COR-L47 (cell line): ENCODE measurements at regions not wholly inside any gene's neighbourhood (a gene's known extent, or its start where the extent isn't known, plus 50 kb on each side); places are given as distances from the start of the nearest gene placed in this dataset.

Source experiments
- DNase-seq: peaks from one replicate; lab custom pipeline; 2025; lab: John Stamatoyannopoulos, UW

DNA sequence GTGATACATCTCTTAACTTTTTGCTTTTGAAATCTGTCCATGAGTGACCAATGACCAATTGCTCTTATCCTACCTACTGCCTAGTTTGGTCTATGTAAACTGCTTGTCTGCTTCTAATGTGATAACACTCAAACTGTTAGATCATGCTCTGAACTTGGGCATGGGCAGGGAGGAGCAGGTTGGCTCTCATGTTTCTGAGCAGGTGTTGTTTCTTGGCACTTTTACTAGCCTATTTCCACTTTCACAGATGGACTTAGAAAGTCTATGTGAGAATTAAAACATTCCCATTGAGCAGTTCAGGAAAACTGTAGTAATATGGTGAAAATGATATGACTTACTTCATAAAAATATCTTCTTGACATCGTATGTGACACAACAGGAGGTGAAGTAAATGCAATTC is 538.4 kb downstream of the HACE1 start:
- DNase-seq, result no peak

DNA sequence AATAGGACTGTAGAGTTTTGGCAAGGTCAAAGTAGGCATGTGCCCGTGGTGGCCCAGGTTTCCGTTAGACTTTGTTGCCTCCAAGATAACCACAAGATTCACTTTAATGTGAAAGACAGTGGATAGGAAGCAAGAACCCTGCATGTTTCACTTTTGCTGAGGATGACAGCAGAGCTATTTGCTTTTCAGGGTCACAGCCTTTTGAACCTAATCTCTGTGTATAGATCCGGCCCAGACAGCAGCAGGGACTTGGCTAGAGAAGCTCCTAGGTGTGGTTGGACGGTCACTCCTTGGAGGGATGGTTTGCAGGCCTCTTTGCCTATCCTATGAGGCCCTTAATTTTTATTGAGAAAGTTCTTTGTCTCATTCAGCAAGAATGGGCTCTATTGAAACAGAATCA is 538.8 kb downstream of the HACE1 start:
- no peak for DNase-seq

DNA sequence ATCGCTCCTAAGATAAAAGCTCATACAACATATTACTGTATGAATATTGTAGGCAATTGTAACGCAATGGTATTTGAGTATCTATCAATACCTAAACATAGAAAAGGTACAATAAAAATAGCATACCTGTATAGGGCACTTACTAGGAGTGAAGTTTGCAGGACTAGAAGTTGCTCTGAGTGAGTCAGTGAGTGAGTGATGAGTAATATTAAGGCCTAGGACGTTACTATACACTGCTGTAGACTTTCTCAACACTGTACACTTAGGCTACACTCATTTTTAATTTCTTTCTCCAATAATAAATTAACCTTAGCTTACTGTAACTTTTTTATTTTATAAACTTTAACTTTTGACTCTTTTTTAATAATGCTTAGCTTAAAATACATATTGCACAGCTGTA is 546.9 kb downstream of the HACE1 start:
- no peak for DNase-seq

- no peak for DNase-seq
Measured at GRCh38 chr6:104306211-104306610, 553.5 kb downstream of the HACE1 start.

DNA sequence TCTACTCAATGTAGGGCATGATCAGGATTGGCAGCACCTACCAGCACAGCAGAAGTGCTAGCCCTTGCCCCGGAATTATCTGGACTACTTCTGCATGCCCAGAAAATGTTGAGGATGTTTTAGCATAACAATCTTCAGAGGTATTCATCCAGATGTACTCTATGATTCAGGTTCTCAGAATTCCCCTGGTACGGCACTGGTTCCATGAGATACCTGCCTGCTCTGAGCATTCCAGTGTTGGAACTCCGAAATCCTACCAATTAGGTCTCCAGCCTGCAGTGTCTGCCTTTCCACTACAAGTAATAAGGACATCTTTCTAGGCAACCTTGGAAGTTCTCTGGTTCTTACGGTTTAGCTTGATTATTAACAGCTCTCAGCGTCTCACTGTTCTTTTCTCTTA is 554.5 kb downstream of the HACE1 start:
- DNase-seq, result no peak

- DNase-seq, result no peak
Measured at GRCh38 chr6:104301951-104302350, 557.8 kb downstream of the HACE1 start.

GRCh38 chr6:104286641-104287040 is 573.1 kb downstream of the HACE1 start:
- no peak for DNase-seq

- no peak for DNase-seq
Measured at GRCh38 chr6:104284872-104285271, 574.8 kb downstream of the HACE1 start.

DNA sequence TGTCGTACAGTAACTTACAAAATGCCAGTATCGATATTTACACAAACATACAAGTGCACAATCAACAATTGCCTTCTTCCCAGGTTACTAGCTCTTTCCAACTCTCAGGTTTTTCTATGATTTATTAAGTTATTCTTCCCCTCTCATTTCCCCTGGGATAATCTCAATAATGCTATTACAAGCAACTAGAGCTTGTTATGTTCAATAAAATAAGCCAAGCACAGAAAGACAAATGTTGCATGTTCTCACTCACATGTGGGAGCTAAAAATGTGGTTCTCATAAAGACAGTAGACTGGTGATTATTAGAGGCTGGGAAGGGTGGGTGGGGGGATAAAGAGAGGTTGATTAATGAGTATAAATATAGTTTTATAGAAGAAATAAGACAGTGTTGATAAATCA is 577.1 kb downstream of the HACE1 start:
- no peak for DNase-seq

GRCh38 chr6:104281370-104281769 is 578.3 kb downstream of the HACE1 start:
- no peak for DNase-seq

DNA sequence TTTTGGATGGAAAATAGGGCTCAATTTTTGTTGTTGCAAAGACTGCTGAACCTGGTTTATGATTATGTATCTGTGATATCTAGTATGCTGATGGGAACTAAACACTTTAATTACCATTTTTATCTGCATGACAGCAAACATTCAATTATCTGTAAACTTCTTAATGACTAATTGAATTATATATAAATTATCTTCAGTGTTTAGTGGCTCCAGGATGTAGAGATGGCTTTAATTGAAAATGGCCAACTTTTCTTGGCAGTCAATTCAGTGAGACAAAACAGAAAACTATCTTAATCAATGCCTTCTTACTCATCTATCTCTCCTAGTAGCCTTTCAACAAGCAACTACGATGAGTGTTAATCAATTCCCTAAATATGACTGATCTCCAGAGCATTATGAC is 591.3 kb downstream of the HACE1 start:
- DNase-seq, result no peak

- no peak for DNase-seq
Measured at GRCh38 chr6:104266922-104267321, 592.8 kb downstream of the HACE1 start.

DNA sequence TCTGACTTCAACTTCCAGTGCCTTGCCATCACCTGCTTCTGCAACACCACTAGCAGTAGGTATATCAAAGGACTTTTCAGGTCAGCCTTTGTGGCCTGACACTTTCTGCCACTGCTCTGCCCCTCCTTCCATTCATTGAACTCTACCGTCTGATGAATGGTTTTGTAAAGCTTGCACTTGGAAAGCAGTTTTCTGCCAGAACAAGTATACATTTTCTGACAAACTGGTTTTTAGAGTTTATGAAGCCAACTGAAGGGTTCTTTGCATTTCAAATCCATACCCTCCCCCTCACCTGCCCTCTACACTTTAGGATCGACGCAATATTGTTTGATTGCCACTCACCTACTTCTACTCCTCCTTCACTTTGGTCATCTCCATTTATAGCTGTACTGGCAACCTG is 603.1 kb downstream of the HACE1 start:
- DNase-seq, result no peak

- DNase-seq, result no peak
Measured at GRCh38 chr6:104253236-104253635, 606.5 kb downstream of the HACE1 start.

- no peak for DNase-seq
Measured at GRCh38 chr6:104252276-104252675, 607.4 kb downstream of the HACE1 start.

DNA sequence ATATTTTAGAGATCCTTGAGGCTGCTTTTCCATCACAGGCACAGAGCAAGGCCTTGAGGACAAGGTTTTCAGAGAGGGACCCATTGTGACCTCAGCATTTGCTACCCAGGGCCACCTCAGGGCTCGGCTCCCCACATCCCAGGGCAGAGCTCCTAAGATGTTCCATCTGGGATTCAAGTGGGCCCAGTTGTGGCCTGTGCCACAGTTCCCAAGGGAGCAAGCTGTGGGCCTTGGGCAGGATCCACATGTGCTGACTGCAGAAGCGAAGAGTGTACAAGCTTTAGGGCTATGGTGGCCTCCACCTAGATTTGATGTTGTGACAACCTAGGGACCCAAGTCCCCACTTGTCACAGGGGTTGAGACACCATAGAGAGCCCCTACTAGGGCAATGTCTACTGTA is 608.1 kb downstream of the HACE1 start:
- no peak for DNase-seq

DNA sequence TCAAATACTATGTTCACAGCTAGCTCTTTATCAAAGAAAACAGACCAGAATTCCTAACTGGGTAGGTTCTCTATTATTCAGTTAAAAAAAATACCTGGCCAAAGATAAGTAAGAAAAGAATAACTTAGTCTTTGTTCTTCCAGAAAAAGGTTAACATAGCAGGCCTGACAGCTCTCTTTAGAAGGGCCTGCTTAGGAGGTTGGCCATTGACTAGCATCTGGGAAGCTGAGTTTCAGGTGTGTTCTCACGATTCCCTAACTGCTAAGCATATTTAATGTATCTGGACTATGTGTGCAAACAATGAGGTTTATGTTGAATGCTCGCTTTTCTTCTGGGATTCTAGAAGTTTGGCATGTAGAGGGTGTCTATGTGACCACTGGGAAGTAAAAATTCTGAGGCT is 618.9 kb downstream of the HACE1 start:
- DNase-seq, result no peak

GRCh38 chr6:104239971-104240370 is 619.7 kb downstream of the HACE1 start:
- DNase-seq, result no peak

DNA sequence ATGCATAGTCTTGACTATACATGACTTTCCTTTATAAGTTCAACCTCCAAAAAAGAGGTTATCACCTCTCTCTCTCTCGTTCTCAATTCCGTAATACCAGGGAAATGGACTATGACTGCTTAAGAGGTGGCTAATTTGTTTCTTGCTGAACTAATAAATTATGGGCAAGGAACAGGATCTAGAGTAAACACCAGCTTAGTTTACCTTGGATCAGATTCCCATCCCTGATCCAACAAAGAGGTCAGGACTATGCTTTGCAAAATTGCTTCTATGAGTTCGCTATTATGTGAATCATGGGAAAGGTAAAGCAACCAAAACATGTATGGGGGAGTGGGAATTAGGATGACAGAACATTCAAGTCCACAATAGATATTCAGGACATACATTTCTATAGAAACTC is 630.7 kb downstream of the HACE1 start:
- peak; percentile 68 for DNase-seq

DNA sequence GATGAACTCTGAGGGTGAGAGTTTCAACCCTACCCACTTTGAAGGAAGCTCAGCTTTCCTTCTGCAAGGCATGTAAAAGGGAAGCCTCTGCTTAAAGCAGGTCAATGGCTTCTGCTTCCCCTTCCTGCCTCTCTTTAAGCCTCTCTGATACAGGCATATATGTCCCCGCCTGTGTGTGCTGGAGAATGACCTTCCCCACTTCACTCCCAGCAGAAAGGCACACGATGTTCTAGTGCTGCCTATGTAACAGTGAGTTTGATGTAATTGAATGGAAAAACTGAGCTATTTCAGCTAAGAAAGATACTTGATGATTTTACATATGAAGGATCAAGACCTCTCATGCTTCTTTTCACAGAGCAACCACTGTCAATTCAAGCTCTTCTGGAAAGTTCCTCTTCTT is 632.2 kb downstream of the HACE1 start:
- DNase-seq, result no peak

DNA sequence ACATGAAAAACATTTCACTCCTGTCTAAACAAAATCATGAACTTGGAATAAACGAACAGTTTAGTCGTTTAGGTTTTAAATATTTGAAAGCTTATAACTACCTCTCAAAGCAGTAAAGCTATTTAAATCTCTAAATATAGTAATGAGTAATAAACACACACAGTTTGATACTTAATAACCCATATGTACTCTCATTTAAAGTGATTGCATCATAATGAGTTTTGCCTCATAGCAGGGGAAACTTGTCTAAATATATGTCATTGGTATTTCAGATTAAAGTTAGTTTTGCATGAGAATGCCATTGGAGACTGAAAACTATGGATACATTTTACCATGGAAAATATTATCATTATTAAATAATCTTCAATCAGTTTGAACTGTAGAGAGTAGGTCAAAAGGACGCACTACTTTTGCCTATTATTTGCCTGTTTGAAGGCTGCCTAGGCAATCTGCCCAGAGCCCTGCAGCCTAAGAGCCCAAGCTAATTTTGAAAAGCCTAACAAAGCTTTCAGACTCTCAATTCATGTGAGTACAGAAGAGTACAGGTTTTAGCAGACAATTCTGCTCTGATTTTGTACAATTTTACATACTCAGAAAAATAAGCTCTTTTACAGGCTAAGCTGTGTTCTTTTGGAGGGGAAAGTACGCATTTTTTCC is 632.8 kb downstream of the HACE1 start:
- no peak for DNase-seq

DNA sequence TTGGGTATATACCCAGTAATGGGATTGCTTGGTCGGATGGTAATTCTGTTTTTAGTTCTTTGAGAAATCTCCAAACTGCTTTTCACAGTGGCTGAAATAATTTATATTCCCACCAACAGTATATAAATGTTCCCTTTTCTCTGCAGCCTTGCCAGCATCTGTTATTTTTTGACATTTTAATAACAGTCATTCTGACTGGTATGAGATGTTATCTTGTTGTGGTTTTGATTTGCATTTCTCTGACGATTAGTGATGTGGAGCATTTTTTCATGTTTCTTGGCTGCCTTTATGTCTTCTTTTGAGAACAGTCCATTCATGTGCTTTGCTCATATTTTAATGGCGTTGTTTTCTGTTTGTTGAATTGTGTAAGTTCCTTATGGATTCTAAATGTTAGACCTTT is 641.6 kb downstream of the HACE1 start:
- no peak for DNase-seq

DNA sequence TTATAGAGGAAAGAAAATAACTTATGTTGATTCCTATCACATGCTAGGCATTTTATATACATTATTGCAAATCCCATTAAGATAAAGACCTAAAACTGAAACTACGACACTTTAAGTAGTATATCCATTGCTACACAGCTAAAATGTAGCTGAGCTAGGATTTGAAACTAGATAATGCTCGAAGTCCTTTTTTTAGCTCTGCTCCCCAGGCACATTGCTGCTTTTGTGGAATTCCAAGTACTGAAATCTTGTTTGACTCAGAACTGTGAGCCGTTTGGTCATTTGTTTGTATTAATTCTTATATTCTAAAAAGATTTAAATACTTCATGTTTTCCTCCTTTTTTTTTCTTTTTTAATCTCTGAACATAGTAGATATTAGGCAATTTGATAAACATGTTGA is 644.8 kb downstream of the HACE1 start:
- DNase-seq, result no peak

GRCh38 chr6:104212977-104213668 is 646.6 kb downstream of the HACE1 start:
- no peak for DNase-seq
